ENCODE measurements at regions not wholly inside any gene's neighbourhood (a gene's known extent, or its start where the extent isn't known, plus 50 kb on each side); places are given as distances from the start of the nearest gene placed in this dataset.

- TF ChIP-seq CTCF (IDR thresholded peaks at IDR 0.05; ENCODE audit: poor library complexity) (no peak), EZH2 (IDR thresholded peaks at IDR 0.05; ENCODE audit: borderline replicate concordance) (no peak)
Measured at GRCh38 chr4:33959519-33959918, 2284.8 kb downstream of the ARAP2 start.
